HFFc6 (cell line): ENCODE measurements at regions not wholly inside any gene's neighbourhood (a gene's known extent, or its start where the extent isn't known, plus 50 kb on each side); places are given as distances from the start of the nearest gene placed in this dataset.
A peak's percentile ranks its signal among the peaks of the same experiment; 100 is the strongest.

Experiments used
- DNase-seq: peaks from one replicate; pipeline ENCODE4 v3.0.0-alpha.2; 2018
- H3K27ac Mint-ChIP-seq: 2 replicates; pipeline ENCODE4 v1.8.0; 2020; ENCODE audit warnings: mild to moderate bottlenecking, mixed read lengths
- H3K27me3 Mint-ChIP-seq: 2 replicates; pipeline ENCODE4 v1.8.0; 2021; ENCODE audit warnings: mild to moderate bottlenecking, moderate library complexity, mixed read lengths; ENCODE audit not compliant: insufficient read depth
- H3K36me3 Mint-ChIP-seq: 2 replicates; pipeline ENCODE4 v1.8.0; 2021; ENCODE audit warnings: low read depth, mixed read lengths
- H3K4me1 Mint-ChIP-seq: 2 replicates; pipeline ENCODE4 v1.8.0; 2020; ENCODE audit warnings: low read depth, mixed read lengths
- H3K4me3 Mint-ChIP-seq: 2 replicates; pipeline ENCODE4 v1.8.0; 2020; ENCODE audit warnings: mild to moderate bottlenecking, moderate library complexity, mixed read lengths
- H3K9me3 Mint-ChIP-seq: 2 replicates; pipeline ENCODE4 v1.8.0; 2020; ENCODE audit warnings: mild to moderate bottlenecking, mixed read lengths
- CTCF ChIP-seq: fragments of 200-600 bp; sonication (generic); IDR thresholded peaks from 2 replicates; pipeline ENCODE4 v1.5.0; 2021; ENCODE audit warnings: antibody characterized with exemption, mild to moderate bottlenecking

DNA sequence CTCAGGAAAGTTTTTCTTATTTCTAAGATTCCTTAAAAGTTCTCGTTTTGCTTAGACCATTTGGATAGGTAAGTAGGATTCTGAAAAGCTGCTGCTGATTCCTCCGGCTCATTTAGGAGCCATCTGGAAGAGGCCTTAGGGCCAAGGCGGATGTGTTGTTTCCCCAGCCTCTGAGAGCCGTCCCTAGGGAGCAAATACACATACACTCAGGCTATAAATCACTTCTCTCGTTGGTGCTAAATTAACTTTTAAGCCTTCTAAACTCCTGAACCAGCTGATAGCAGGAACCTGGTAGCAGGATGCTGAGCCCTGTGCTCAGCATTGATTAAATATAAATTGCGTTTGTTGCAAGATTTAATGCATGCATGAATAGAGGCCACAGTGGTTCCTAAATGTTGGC lies 109.8 kb downstream of the ADCYAP1 start:
- Mint-ChIP-seq H3K9me3 (peaks cover 29% of the 10 kb centered on the region; the same call in 1 of the 2 replicates), H3K36me3 (no peaks in the 10 kb centered on the region), H3K27ac (no peak overlapping the region; the same call in 1 of the 2 replicates), H3K4me3 (no peak overlapping the region), H3K27me3 (peaks cover 2% of the 10 kb centered on the region; the same call in 1 of the 2 replicates), H3K4me1 (peaks cover 27% of the 10 kb centered on the region; the same call in 1 of the 2 replicates)
- no peak for DNase-seq
- TF ChIP-seq CTCF, result no peak

DNA sequence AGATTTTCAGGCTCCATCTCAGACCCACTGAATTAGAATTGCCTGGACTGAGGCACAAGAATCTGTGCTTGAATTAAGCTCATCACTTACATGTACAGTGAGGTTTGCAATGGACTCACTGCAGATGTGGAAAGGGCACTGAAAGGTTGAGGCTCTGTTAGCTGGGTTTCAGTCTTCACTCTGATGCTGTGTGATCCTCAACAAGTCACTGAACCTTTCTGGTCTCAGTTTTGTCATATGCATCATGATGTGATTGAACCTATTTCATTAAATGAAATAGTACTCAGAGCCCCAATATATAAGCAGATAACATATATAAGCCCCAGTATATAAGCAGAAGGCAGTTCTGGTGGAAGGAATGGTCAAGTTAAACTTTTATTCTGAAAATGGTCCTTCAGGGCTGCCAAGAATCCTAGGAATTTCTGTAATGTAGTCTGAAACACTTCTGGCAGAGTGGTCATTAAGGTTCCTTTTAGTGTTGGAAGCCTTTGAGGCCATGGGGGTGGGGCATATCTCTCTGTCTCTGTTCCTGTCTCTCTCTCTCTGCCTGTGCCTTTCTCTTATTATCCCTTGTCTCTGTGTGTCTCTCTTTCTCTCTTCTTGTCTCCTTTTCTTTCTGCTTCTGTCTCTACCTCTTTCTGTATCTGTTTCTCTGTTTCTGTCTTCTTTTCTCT lies 110.4 kb downstream of the ADCYAP1 start:
- Mint-ChIP-seq H3K9me3 (peaks cover 24% of the 10 kb centered on the region; the same call in 1 of the 2 replicates), H3K4me1 (peaks cover 27% of the 10 kb centered on the region; the same call in 1 of the 2 replicates), H3K36me3 (no peaks in the 10 kb centered on the region), H3K4me3 (no peak overlapping the region), H3K27me3 (peaks cover 2% of the 10 kb centered on the region; the same call in 1 of the 2 replicates), H3K27ac (peak overlapping the region; percentile 1; the same call in 1 of the 2 replicates)
- no peak for TF ChIP-seq CTCF
- DNase-seq, result no peak

DNA sequence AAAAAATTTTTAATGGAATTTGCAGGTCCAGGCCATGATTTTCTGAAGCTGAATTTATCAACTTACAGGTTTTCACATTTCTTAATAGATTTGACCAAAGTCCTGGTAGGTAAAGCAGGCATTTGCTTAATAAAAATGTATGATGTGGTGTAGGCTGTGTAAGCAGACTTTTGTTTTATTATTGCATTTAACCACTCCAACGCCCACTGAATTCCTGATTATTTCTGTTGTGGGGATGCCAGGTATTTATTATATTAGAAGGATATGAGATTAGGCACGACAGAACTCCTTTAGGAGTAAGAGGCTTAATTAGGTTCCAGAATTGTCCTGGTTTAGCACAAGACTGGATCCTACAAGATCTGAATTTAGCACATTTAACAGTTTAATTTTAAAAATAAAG lies 111.1 kb downstream of the ADCYAP1 start:
- H3K27me3 Mint-ChIP-seq, result peaks cover 2% of the 10 kb centered on the region; the same call in 1 of the 2 replicates
- no peak for DNase-seq
- H3K9me3 Mint-ChIP-seq, result peaks cover 22% of the 10 kb centered on the region; the same call in 1 of the 2 replicates
- H3K4me3 Mint-ChIP-seq, result no peak overlapping the region
- no peak overlapping the region for H3K27ac Mint-ChIP-seq
- H3K4me1 Mint-ChIP-seq, result peaks cover 27% of the 10 kb centered on the region; the same call in 1 of the 2 replicates
- no peak for TF ChIP-seq CTCF
- no peaks in the 10 kb centered on the region for H3K36me3 Mint-ChIP-seq

DNA sequence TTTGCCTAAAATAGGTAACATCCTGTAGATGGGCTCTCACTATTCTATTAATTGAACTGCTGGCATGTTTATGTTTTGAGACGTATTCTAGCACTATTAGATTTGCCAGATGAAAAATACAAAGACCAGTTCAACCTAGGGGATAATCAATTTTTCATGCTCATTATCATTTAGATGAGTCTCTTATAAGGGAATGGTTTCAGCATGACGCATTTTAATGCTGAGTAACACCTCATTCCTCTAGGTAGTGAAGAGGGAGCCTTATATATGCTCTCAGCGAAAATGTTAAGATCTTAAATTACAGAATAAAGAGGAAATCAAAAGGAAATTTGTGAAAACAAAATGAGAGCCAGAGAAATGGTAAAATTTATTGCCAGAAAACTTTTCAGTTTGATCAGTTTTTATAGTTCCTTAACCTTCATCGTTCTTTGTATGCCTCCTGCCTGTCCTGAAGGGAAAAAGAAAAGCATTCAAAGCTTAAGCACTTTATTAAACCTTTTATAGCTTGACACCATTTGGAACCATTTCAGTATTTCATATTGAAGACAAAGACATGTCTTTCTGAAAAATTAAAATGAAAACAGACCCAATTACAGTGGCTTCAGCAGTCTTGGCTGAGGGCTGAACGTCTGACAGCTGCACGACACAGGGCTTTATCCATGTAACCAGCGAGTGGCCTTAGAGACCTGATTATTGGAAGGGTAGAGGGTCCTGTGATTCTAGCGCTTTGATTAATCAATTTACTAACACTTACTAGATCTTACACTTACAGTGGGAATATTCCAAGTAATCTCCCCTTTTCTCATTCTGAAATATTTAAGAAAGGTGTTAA lies 112.8 kb downstream of the ADCYAP1 start:
- peaks cover 27% of the 10 kb centered on the region; the same call in 1 of the 2 replicates for H3K9me3 Mint-ChIP-seq

More for the DNA sequence above, 112.8 kb downstream of the ADCYAP1 start:
- Mint-ChIP-seq H3K27me3 (no peaks in the 10 kb centered on the region; the same call in 1 of the 2 replicates), H3K4me1 (peaks cover 27% of the 10 kb centered on the region; the same call in 1 of the 2 replicates), H3K36me3 (no peaks in the 10 kb centered on the region), H3K4me3 (peak overlapping the region; percentile 24; the same call in 1 of the 2 replicates), H3K27ac (no peak overlapping the region; the same call in 1 of the 2 replicates)
- no peak for DNase-seq
- TF ChIP-seq CTCF, result no peak
